SU-DHL-6 (cell line): ENCODE measurements at regions not wholly inside any gene's neighbourhood (a gene's known extent, or its start where the extent isn't known, plus 50 kb on each side); places are given as distances from the start of the nearest gene placed in this dataset.

Experiments used
- H2AFZ ChIP-seq: fragments of 200-600 bp; sonication (generic); 2 replicates; pipeline ENCODE4 v1.6.1; 2014; ENCODE audit warnings: low read depth, mild to moderate bottlenecking, moderate library complexity, mixed read lengths, antibody characterized with exemption, low read length; ENCODE audit not compliant: severe bottlenecking
- H3F3A ChIP-seq: fragments of 200-600 bp; shearing (Covaris generic); 2 replicates; pipeline ENCODE4 v1.6.0; 2016; ENCODE audit warnings: antibody characterized with exemption, mild to moderate bottlenecking; ENCODE audit not compliant: insufficient read depth
- H3K27ac ChIP-seq: fragments of 200-600 bp; sonication (generic); 2 replicates; pipeline ENCODE4 v1.5.1; 2016; ENCODE audit warnings: low read depth, mild to moderate bottlenecking, low read length, moderate library complexity, mixed read lengths
- H3K27me3 ChIP-seq: fragments of 200-600 bp; sonication (generic), shearing (Covaris generic); 2 replicates; pipeline ENCODE4 v1.6.0; 2014; ENCODE audit warnings: mild to moderate bottlenecking, low read length
- H3K36me3 ChIP-seq: fragments of 200-600 bp; sonication (generic); 2 replicates; pipeline ENCODE4 v1.6.1; 2014; ENCODE audit warnings: mild to moderate bottlenecking, low read length, mixed read lengths
- H3K4me2 ChIP-seq: fragments of 300-600, 200-600 bp; shearing (Covaris generic), sonication (generic); 2 replicates; pipeline ENCODE4 v1.6.0; 2014; ENCODE audit warnings: low read length, low read depth, mild to moderate bottlenecking; ENCODE audit not compliant: poor library complexity, severe bottlenecking
- H3K4me3 ChIP-seq: fragments of 200-600 bp; sonication (generic); 2 replicates; pipeline ENCODE4 v1.5.1; 2014; ENCODE audit warnings: antibody characterized with exemption, low read length, mild to moderate bottlenecking, mixed read lengths; ENCODE audit not compliant: insufficient read depth, poor library complexity, severe bottlenecking
- H3K79me2 ChIP-seq: fragments of 200-600 bp; sonication (generic); 2 replicates; pipeline ENCODE4 v1.6.1; 2014; ENCODE audit warnings: mild to moderate bottlenecking, low read length, moderate library complexity; ENCODE audit not compliant: insufficient read depth
- H3K9ac ChIP-seq: fragments of 200-600 bp; sonication (generic); 2 replicates; pipeline ENCODE4 v1.7.0; 2014; ENCODE audit warnings: mild to moderate bottlenecking, low read length
- H3K9me2 ChIP-seq: fragments of 200-600 bp; sonication (generic); replicated peaks from 2 replicates; pipeline ENCODE4 v1.6.1; 2014; ENCODE audit warnings: low read length; ENCODE audit not compliant: insufficient read depth
- H3K9me3 ChIP-seq: fragments of 200-600 bp; sonication (generic); 2 replicates; pipeline ENCODE4 v1.6.1; 2014; ENCODE audit warnings: low read length, mixed read lengths; ENCODE audit not compliant: insufficient read depth
- H4K20me1 ChIP-seq: fragments of 200-600 bp; sonication (generic); 2 replicates; pipeline ENCODE4 v1.6.1; 2014; ENCODE audit warnings: low read depth, mild to moderate bottlenecking, antibody characterized with exemption, low read length, moderate library complexity, mixed read lengths
- EZH2phosphoT487 ChIP-seq: fragments of 200-600 bp; sonication (generic), shearing (Covaris generic); conservative IDR thresholded peaks from 2 replicates; pipeline ENCODE4 v1.6.1; 2018; ENCODE audit warnings: mild to moderate bottlenecking, antibody characterized with exemption, low read length, moderate library complexity, mixed read lengths
- TF ChIP-seq, protein P1 (sequence below): fragments of 200-600 bp; sonication (generic); IDR thresholded peaks from one replicate; pipeline ENCODE4 v1.5.1; 2017; ENCODE audit warnings: antibody characterized with exemption, mild to moderate bottlenecking, low read length, moderate library complexity; ENCODE audit not compliant: insufficient read depth, poor library complexity, severe bottlenecking

- no peaks in the 10 kb centered on the region for H3K9me3 ChIP-seq
- TF ChIP-seq EZH2phosphoT487: no peak
- TF ChIP-seq, protein P1, sequence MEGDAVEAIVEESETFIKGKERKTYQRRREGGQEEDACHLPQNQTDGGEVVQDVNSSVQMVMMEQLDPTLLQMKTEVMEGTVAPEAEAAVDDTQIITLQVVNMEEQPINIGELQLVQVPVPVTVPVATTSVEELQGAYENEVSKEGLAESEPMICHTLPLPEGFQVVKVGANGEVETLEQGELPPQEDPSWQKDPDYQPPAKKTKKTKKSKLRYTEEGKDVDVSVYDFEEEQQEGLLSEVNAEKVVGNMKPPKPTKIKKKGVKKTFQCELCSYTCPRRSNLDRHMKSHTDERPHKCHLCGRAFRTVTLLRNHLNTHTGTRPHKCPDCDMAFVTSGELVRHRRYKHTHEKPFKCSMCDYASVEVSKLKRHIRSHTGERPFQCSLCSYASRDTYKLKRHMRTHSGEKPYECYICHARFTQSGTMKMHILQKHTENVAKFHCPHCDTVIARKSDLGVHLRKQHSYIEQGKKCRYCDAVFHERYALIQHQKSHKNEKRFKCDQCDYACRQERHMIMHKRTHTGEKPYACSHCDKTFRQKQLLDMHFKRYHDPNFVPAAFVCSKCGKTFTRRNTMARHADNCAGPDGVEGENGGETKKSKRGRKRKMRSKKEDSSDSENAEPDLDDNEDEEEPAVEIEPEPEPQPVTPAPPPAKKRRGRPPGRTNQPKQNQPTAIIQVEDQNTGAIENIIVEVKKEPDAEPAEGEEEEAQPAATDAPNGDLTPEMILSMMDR: no peak
- H3K4me2 ChIP-seq: no peak overlapping the region
- H2AFZ ChIP-seq: no peak overlapping the region
- no peaks in the 10 kb centered on the region for H3K27me3 ChIP-seq
- no peak overlapping the region for H3K4me3 ChIP-seq
- H3F3A ChIP-seq: no peaks in the 10 kb centered on the region
- H3K9me2 ChIP-seq: no peaks in the 10 kb centered on the region
- H4K20me1 ChIP-seq: no peaks in the 10 kb centered on the region
- no peaks in the 10 kb centered on the region for H3K79me2 ChIP-seq
- no peak overlapping the region for H3K27ac ChIP-seq
- no peak overlapping the region for H3K9ac ChIP-seq
- H3K36me3 ChIP-seq: no peaks in the 10 kb centered on the region
Measured at GRCh38 chr2:105655244-105655643, 89.5 kb upstream of the NCK2 start.

GRCh38 chr2:105654474-105655004 is 90.2 kb upstream of the NCK2 start:
- Histone ChIP-seq H3K9ac (no peak overlapping the region), H3K9me3 (no peaks in the 10 kb centered on the region), H3K79me2 (no peaks in the 10 kb centered on the region), H3K4me2 (no peak overlapping the region), H3K27ac (no peak overlapping the region), H3K4me3 (no peak overlapping the region), H3K27me3 (no peaks in the 10 kb centered on the region), H3K9me2 (no peaks in the 10 kb centered on the region), H4K20me1 (no peaks in the 10 kb centered on the region), H2AFZ (no peak overlapping the region), H3F3A (no peaks in the 10 kb centered on the region), H3K36me3 (no peaks in the 10 kb centered on the region)
- no peak for TF ChIP-seq EZH2phosphoT487
- TF ChIP-seq, protein P1: no peak

DNA sequence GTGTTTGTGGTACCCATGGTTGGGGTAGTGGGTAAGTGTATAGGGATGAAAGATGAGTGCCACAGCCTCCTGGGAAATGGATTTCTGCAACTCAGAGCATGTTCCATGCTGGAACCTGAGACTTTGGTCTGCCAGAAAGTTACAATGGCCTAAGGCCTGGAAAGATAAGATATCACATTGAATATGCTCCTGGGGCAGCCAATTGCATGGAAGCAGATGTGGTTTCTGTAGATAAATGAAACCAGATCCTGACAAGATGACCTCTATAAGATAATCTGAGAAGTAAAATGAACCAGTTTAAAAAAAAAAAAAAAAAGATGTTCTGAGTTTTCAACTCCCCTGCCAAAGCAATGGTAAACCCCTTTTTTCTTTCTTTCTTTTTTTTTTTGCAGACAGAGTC is 91.4 kb upstream of the NCK2 start:
- no peaks in the 10 kb centered on the region for H3K79me2 ChIP-seq
- H3K27me3 ChIP-seq: no peaks in the 10 kb centered on the region
- H3K27ac ChIP-seq: no peak overlapping the region
- no peaks in the 10 kb centered on the region for H3F3A ChIP-seq
- H3K9me2 ChIP-seq: no peaks in the 10 kb centered on the region
- no peaks in the 10 kb centered on the region for H3K36me3 ChIP-seq
- no peak for TF ChIP-seq EZH2phosphoT487
- TF ChIP-seq, protein P1: no peak
- H3K9ac ChIP-seq: no peak overlapping the region
- H2AFZ ChIP-seq: no peak overlapping the region
- H4K20me1 ChIP-seq: no peaks in the 10 kb centered on the region
- no peak overlapping the region for H3K4me2 ChIP-seq
- no peak overlapping the region for H3K4me3 ChIP-seq
- no peaks in the 10 kb centered on the region for H3K9me3 ChIP-seq
